ENCODE measurements at regions not wholly inside any gene's neighbourhood (a gene's known extent, or its start where the extent isn't known, plus 50 kb on each side); places are given as distances from the start of the nearest gene placed in this dataset.

DNA sequence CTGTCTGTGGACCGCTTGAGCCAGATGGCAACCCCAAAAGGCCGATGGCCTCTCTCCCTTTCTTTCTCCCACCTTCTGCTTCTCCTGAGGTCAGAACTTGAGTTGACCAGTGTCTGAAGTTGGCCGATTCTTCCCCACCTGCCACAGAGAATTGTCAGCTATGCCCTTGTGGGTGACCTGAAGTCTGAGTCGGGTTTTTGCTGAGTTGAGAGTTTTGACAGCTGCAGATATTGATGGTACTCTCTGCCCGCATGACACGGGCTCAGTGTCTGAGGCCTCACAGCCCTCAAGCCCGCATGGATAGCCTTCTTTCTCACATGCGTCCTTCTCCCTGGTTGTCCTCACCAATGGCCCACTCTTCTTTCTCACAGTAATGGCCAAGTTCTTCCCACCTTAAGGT is 111.0 kb downstream of the EFNB1 start:
- TF ChIP-seq, protein P1, sequence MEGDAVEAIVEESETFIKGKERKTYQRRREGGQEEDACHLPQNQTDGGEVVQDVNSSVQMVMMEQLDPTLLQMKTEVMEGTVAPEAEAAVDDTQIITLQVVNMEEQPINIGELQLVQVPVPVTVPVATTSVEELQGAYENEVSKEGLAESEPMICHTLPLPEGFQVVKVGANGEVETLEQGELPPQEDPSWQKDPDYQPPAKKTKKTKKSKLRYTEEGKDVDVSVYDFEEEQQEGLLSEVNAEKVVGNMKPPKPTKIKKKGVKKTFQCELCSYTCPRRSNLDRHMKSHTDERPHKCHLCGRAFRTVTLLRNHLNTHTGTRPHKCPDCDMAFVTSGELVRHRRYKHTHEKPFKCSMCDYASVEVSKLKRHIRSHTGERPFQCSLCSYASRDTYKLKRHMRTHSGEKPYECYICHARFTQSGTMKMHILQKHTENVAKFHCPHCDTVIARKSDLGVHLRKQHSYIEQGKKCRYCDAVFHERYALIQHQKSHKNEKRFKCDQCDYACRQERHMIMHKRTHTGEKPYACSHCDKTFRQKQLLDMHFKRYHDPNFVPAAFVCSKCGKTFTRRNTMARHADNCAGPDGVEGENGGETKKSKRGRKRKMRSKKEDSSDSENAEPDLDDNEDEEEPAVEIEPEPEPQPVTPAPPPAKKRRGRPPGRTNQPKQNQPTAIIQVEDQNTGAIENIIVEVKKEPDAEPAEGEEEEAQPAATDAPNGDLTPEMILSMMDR (IDR thresholded peaks at IDR 0.05; ENCODE audit: low read depth, low read length) = no peak
- Histone ChIP-seq H3K4me1 (no peaks in the 10 kb centered on the region), H3K27me3 (no peaks in the 10 kb centered on the region), H3K4me3 (ENCODE audit: low read depth, low read length) (no peak overlapping the region), H3K36me3 (no peaks in the 10 kb centered on the region), H3K9me3 (no peaks in the 10 kb centered on the region)
- DNase-seq = no peak

DNA sequence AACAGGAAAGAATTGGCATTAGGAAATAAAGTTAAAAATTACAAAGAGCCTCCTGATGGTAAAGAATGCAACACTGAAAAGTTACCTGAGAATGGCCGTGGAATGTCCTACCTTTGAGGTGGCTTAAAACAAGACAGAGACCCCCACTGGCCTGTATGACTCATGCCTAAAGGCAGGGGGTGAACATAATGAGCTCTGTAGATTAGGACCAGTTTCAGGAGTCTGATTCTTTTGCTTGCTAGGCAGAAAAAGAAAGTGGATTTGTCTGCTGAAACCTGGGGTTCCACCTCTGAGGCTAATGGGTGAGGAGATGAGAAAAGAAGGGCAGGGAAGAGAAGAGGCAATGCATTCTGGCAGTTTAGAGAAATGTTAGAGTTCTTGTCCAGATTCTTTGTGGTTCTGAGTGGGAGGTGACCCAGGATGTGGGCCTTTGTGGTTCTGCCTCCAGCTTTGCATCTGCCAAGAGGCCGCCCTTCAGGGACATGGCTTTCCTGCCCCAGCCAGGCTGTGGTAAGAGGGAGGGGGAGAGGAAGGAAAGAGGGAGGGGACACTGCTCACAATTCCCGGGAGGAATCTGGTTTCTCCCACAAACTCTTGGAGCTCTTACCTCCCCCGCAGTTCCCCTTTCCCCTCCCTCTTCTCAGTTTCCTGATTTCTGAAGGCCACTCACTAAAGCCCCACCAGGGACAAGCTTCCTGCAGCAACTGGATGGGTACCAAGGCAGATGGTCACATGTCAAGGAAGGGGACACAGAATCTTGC is 109.6 kb downstream of the EFNB1 start:
- H3K4me1 ChIP-seq = no peaks in the 10 kb centered on the region
- H3K27me3 ChIP-seq = no peaks in the 10 kb centered on the region
- DNase-seq = no peak
- H3K9me3 ChIP-seq = no peaks in the 10 kb centered on the region
- TF ChIP-seq, protein P1 (IDR thresholded peaks at IDR 0.05; ENCODE audit: low read depth, low read length) = no peak
- no peaks in the 10 kb centered on the region for H3K36me3 ChIP-seq
- no peak overlapping the region for H3K4me3 ChIP-seq (ENCODE audit: low read depth, low read length)

DNA sequence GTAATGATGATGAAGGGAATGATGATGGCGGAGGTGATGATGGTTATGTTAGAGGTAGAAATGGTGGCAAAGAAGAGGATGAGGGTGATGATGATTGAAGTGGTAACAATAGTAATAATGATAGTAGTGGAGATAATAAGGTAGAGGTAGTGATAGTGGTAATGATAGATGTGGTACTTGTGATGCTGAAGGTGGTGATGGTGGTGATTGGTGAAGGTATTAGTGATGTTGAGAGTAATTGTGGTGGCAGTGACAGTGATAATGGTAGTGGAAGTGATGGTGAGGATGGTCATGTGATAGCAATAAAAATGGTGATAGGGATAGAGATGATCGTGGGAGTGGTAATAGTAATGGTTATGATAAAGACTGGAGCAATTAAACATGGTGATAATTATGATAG is 108.8 kb downstream of the EFNB1 start:
- H3K9me3 ChIP-seq = no peaks in the 10 kb centered on the region
- H3K4me3 ChIP-seq (ENCODE audit: low read depth, low read length) = no peak overlapping the region
- no peak for DNase-seq
- H3K36me3 ChIP-seq = no peaks in the 10 kb centered on the region
- TF ChIP-seq, protein P1 (IDR thresholded peaks at IDR 0.05; ENCODE audit: low read depth, low read length) = no peak
- H3K4me1 ChIP-seq = no peaks in the 10 kb centered on the region
- H3K27me3 ChIP-seq = no peaks in the 10 kb centered on the region

DNA sequence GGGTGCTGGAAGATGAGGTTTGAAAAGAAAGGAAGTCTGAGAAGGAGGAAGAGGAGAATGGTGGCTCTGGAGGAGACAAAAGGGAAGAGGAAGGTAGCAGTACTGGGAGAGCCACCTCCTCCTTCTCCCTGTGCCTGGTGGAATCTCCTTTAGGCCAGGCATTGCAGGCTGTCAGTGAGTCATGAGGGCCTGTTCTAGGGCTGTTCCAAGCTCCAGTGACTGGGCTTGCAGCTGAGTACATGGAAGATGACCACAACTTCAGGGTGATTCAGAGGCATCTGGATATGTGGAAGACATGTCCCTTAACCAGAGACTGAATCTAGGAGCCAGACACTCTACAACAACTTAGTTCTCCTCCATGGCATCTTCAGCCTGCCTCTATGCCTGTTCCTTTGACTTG is 107.8 kb downstream of the EFNB1 start:
- no peak for DNase-seq
- no peaks in the 10 kb centered on the region for H3K9me3 ChIP-seq
- no peaks in the 10 kb centered on the region for H3K27me3 ChIP-seq
- H3K36me3 ChIP-seq = no peaks in the 10 kb centered on the region
- no peak overlapping the region for H3K4me3 ChIP-seq (ENCODE audit: low read depth, low read length)
- H3K4me1 ChIP-seq = no peaks in the 10 kb centered on the region
- TF ChIP-seq, protein P1 (IDR thresholded peaks at IDR 0.05; ENCODE audit: low read depth, low read length) = no peak

DNA sequence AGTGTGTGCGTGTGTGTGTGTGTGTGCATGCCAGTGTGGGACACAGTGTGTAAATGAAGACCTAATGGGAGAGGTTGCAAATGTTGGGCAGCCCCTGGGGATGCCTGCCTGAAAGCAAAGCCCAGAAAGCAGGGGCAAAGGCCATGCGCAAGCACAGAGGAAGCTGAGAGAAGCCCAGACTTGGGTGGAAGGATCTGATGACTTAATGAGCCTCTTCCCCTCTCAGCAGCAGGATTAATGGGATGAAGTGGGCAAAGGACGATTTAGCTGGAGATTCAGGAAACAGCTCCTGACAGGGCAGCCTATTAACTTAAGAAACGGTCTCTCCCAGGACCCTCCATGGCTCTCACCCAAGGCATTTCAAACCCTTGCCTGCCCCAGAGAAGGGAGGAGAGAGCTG is 107.3 kb downstream of the EFNB1 start:
- no peaks in the 10 kb centered on the region for H3K36me3 ChIP-seq
- no peaks in the 10 kb centered on the region for H3K27me3 ChIP-seq
- TF ChIP-seq, protein P1 (IDR thresholded peaks at IDR 0.05; ENCODE audit: low read depth, low read length) = no peak
- no peak for DNase-seq
- H3K4me1 ChIP-seq = no peaks in the 10 kb centered on the region
- no peaks in the 10 kb centered on the region for H3K9me3 ChIP-seq
- H3K4me3 ChIP-seq (ENCODE audit: low read depth, low read length) = no peak overlapping the region

DNA sequence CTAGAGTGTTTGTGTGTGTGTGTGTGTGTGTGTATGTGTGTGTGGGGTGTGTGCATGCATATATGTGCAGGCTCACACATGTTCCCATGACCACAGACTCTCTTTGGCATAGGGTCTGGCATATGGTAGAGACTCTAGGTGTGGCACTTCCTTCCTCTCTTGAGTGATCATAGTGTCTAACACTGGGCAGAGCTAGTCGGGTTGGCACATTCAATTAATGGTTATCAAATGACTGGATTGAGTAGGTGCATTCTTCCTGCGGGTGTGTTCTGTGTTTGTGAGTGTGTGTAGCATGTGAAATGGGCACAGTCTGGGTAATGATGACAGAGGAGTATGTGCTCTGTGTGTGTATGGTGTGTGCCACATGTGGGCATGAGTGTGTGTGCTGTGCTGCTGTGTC is 106.5 kb downstream of the EFNB1 start:
- TF ChIP-seq, protein P1 (IDR thresholded peaks at IDR 0.05; ENCODE audit: low read depth, low read length) = no peak
- no peak overlapping the region for H3K4me3 ChIP-seq (ENCODE audit: low read depth, low read length)
- H3K9me3 ChIP-seq = no peaks in the 10 kb centered on the region
- H3K36me3 ChIP-seq = no peaks in the 10 kb centered on the region
- no peaks in the 10 kb centered on the region for H3K27me3 ChIP-seq
- no peak for DNase-seq
- H3K4me1 ChIP-seq = no peaks in the 10 kb centered on the region

All from BE2C (cell line).